ENCODE measurements at regions not wholly inside any gene's neighbourhood (a gene's known extent, or its start where the extent isn't known, plus 50 kb on each side); places are given as distances from the start of the nearest gene placed in this dataset.

- Histone ChIP-seq H3K4me1 (peaks cover 32% of the 10 kb centered on the region), H3K27me3 (no peaks in the 10 kb centered on the region), H3K27ac (no peak overlapping the region), H3K36me3 (no peaks in the 10 kb centered on the region), H3K9me3 (no peaks in the 10 kb centered on the region), H3K4me3 (no peak overlapping the region)
- no peak for TF ChIP-seq POLR2AphosphoS5 (IDR thresholded peaks at IDR 0.05)
- no peak for TF ChIP-seq EP300 (IDR thresholded peaks at IDR 0.05)
- no peak for TF ChIP-seq POLR2A (IDR thresholded peaks at IDR 0.05)
- no peak for TF ChIP-seq CTCF (IDR thresholded peaks at IDR 0.05)
- no peak for DNase-seq (ENCODE audit: low spot score in 2 of 2)
- WGBS = 68% methylated on average over 2 of the region's 2 CpGs
These were observed 106.2 kb upstream of the ARMC2 start for GRCh38 chr6:108742041-108742440.

- no peaks in the 10 kb centered on the region for H3K36me3 ChIP-seq
- TF ChIP-seq EP300 (IDR thresholded peaks at IDR 0.05) = no peak
- TF ChIP-seq POLR2A (IDR thresholded peaks at IDR 0.05) = no peak
- WGBS = 76% methylated on average over 8 of the region's 8 CpGs
These were observed 103.8 kb upstream of the ARMC2 start for GRCh38 chr6:108744244-108744972.

GRCh38 chr6:108744996-108745395 lies 103.2 kb upstream of the ARMC2 start:
- H3K27me3 ChIP-seq = no peaks in the 10 kb centered on the region
- TF ChIP-seq CTCF (IDR thresholded peaks at IDR 0.05) (no peak), EP300 (IDR thresholded peaks at IDR 0.05) (no peak), POLR2AphosphoS5 (IDR thresholded peaks at IDR 0.05) (no peak), POLR2A (IDR thresholded peaks at IDR 0.05) (no peak)
- 89% methylated on average over 5 of the region's 5 CpGs for WGBS
- no peak overlapping the region for H3K27ac ChIP-seq
- H3K4me1 ChIP-seq = peaks cover 4% of the 10 kb centered on the region
- no peaks in the 10 kb centered on the region for H3K36me3 ChIP-seq
- no peak overlapping the region for H3K4me3 ChIP-seq
- peak in 1 of 2 donors; percentile 15 for DNase-seq (ENCODE audit: low spot score in 2 of 2)
- no peaks in the 10 kb centered on the region for H3K9me3 ChIP-seq

More at GRCh38 chr6:108744244-108744972, 103.8 kb upstream of the ARMC2 start:
- no peak for DNase-seq (ENCODE audit: low spot score in 2 of 2)
- H3K27ac ChIP-seq = no peak overlapping the region
- peaks cover 8% of the 10 kb centered on the region for H3K4me1 ChIP-seq
- no peaks in the 10 kb centered on the region for H3K9me3 ChIP-seq
- no peaks in the 10 kb centered on the region for H3K27me3 ChIP-seq
- no peak overlapping the region for H3K4me3 ChIP-seq

- Histone ChIP-seq H3K36me3 (no peaks in the 10 kb centered on the region), H3K4me3 (no peak overlapping the region), H3K27ac (no peak overlapping the region), H3K4me1 (no peaks in the 10 kb centered on the region), H3K9me3 (no peaks in the 10 kb centered on the region), H3K27me3 (no peaks in the 10 kb centered on the region)
- no peak for TF ChIP-seq POLR2AphosphoS5 (IDR thresholded peaks at IDR 0.05)
- no peak for TF ChIP-seq POLR2A (IDR thresholded peaks at IDR 0.05)
- no peak for TF ChIP-seq EP300 (IDR thresholded peaks at IDR 0.05)
- TF ChIP-seq CTCF (IDR thresholded peaks at IDR 0.05) = no peak
- WGBS = 84% methylated on average over 2 of the region's 2 CpGs
- DNase-seq (ENCODE audit: low spot score in 2 of 2) = peak in 1 of 2 donors; percentile 0
These were observed 102.4 kb upstream of the ARMC2 start for GRCh38 chr6:108745664-108746336.

- DNase-seq (ENCODE audit: low spot score in 2 of 2) = peak in 1 of 2 donors; percentile 41
- H3K4me3 ChIP-seq = no peak overlapping the region
- no peak overlapping the region for H3K27ac ChIP-seq
- H3K36me3 ChIP-seq = no peaks in the 10 kb centered on the region
- TF ChIP-seq CTCF (IDR thresholded peaks at IDR 0.05) (no peak), POLR2AphosphoS5 (IDR thresholded peaks at IDR 0.05) (no peak), POLR2A (IDR thresholded peaks at IDR 0.05) (no peak), EP300 (IDR thresholded peaks at IDR 0.05) (no peak)
- H3K4me1 ChIP-seq = no peaks in the 10 kb centered on the region
- H3K27me3 ChIP-seq = no peaks in the 10 kb centered on the region
- H3K9me3 ChIP-seq = no peaks in the 10 kb centered on the region
- 82% methylated on average over 5 of the region's 5 CpGs for WGBS
These were observed 101.9 kb upstream of the ARMC2 start for GRCh38 chr6:108746366-108746765.
